GM12878 (cell line): ENCODE measurements at regions not wholly inside any gene's neighbourhood (a gene's known extent, or its start where the extent isn't known, plus 50 kb on each side); places are given as distances from the start of the nearest gene placed in this dataset.

Experiments used
- ATAC-seq: fragments of 200-7000 bp; cut with Tn5 transposase; 3 replicates; pipeline ENCODE4 v1.9.1; 2020; ENCODE audit warnings: mild to moderate bottlenecking, moderate library complexity
- BruUV-seq: library from RNA; stranded (reverse); fragments of 400-500 nt; replicated peaks from 2 replicates; lab custom pipeline; 2021; lab: Mats Ljungman, UMichigan
- CTCF ChIA-PET: fragments of 300-600 bp; sonication (Branson Sonifier 250); formaldehyde crosslinking; extraction: SDS; loops from one replicate; lab custom pipeline; 2021; ENCODE audit warnings: inconsistent platforms; lab: Yijun Ruan, JAX
- POLR2A ChIA-PET: fragments of 350-600 bp; formaldehyde crosslinking; extraction: SDS; loops from one replicate; lab custom pipeline; 2021; ENCODE audit warnings: inconsistent platforms; lab: Charles Lee
- RAD21 ChIA-PET: fragments of 300-600 bp; sonication (Branson Sonifier 250); formaldehyde crosslinking; loops from one replicate; lab custom pipeline; 2023; ENCODE audit warnings: antibody characterized with exemption; ENCODE audit not compliant: unreplicated experiment; lab: Charles Lee
- SMC1A ChIA-PET: fragments of 300-600 bp; sonication (Branson Sonifier 250); formaldehyde crosslinking; loops from one replicate; lab custom pipeline; 2023; ENCODE audit not compliant: unreplicated experiment, uncharacterized antibody; lab: Charles Lee
- DNase-seq: peaks from one replicate; pipeline ENCODE4 v3.0.0-alpha.2; 2011; ENCODE audit warnings: low read depth, low spot score
- FAIRE-seq: peaks from 3 replicates; lab custom pipeline; 2011; peaks lifted over from hg19 to GRCh38; lab: Jason Lieb, UNC
- H2AFZ ChIP-seq: 2 replicates; pipeline ENCODE4 v1.6.0; 2011; ENCODE audit warnings: low read depth, low read length, control low read depth; ENCODE audit not compliant: control insufficient read depth
- H3K27ac ChIP-seq: 2 replicates; pipeline ENCODE4 v1.5.1; 2011; ENCODE audit warnings: control low read depth; ENCODE audit not compliant: control insufficient read depth, insufficient read depth
- H3K27me3 ChIP-seq, 2 experiments: replicated peaks in 1 of 2; 2 replicates each; pipeline versions ENCODE4 v1.6.0 to v1.6.1; 2011; ENCODE audit warnings: low read length in 1 of 2; ENCODE audit not compliant: control insufficient read depth in 2 of 2, insufficient read depth in 2 of 2
- H3K36me3 ChIP-seq, 2 experiments: 2 replicates each; pipeline ENCODE4 v1.5.1; 2011; ENCODE audit warnings: low read length in 1 of 2; ENCODE audit not compliant: control insufficient read depth in 2 of 2, insufficient read depth in 2 of 2
- H3K4me1 ChIP-seq: 2 replicates; pipeline ENCODE4 v1.6.1; 2011; ENCODE audit warnings: mild to moderate bottlenecking, low read length, moderate library complexity, mixed read lengths; ENCODE audit not compliant: control insufficient read depth, insufficient read depth
- H3K4me2 ChIP-seq: 2 replicates; pipeline ENCODE4 v1.6.0; 2011; ENCODE audit warnings: control low read depth; ENCODE audit not compliant: control insufficient read depth, insufficient read depth
- H3K4me3 ChIP-seq: fragments of 200-600 bp; sonication (generic); 2 replicates; pipeline ENCODE4 v1.5.1; 2016
- H3K79me2 ChIP-seq: 2 replicates; pipeline ENCODE4 v1.6.0; 2011; ENCODE audit warnings: low read length; ENCODE audit not compliant: control insufficient read depth, insufficient read depth
- H3K9ac ChIP-seq: 2 replicates; pipeline ENCODE4 v1.8.0; 2011; ENCODE audit warnings: low read length, control low read depth, mixed read lengths; ENCODE audit not compliant: control insufficient read depth, insufficient read depth
- H3K9me3 ChIP-seq: replicated peaks from 3 replicates; pipeline ENCODE4 v1.5.1; 2011; ENCODE audit warnings: mild to moderate bottlenecking, low read length; ENCODE audit not compliant: control insufficient read depth, insufficient read depth
- H4K20me1 ChIP-seq: 2 replicates; pipeline ENCODE4 v1.6.0; 2011; ENCODE audit not compliant: control insufficient read depth, insufficient read depth
- JUND ChIP-seq: IDR thresholded peaks from 2 replicates; pipeline ENCODE4 v1.6.1; 2012; ENCODE audit warnings: low read depth, mild to moderate bottlenecking, low read length, improper control_type of control experiment, moderate library complexity
- MAX ChIP-seq: IDR thresholded peaks from 2 replicates; pipeline ENCODE4 v1.6.1; 2012; ENCODE audit warnings: low read depth, low read length, improper control_type of control experiment
- NFYA ChIP-seq: IDR thresholded peaks from 2 replicates; pipeline ENCODE4 v1.6.1; 2011; ENCODE audit warnings: low read depth, mild to moderate bottlenecking, low read length, improper control_type of control experiment, borderline replicate concordance
- PKNOX1 ChIP-seq: fragments of 450-650 bp; IDR thresholded peaks from 2 replicates; pipeline ENCODE4 v1.6.1; 2016; ENCODE audit warnings: mild to moderate bottlenecking
- ZNF207 ChIP-seq: fragments of 450-650 bp; IDR thresholded peaks from 2 replicates; pipeline ENCODE4 v1.6.1; 2014; ENCODE audit warnings: antibody characterized with exemption, mild to moderate bottlenecking, borderline replicate concordance
- WGBS: methylation state at CpG from one replicate; pipeline ENCODE4 v1.1.6; 2016; ENCODE audit warnings: low lambda C conversion rate; ENCODE audit not compliant: insufficient replicate concordance, insufficient coverage; ENCODE audit errors: missing lambda C conversion rate; 5-methylcytosine and 5-hydroxymethylcytosine counted together
- in situ Hi-C: fragments of 300-500 bp; cut with MboI; formaldehyde crosslinking; loops from 9 replicates; pipeline ENCODE4 v1.14.3; 2018; ENCODE audit warnings: mixed read lengths
- intact Hi-C: fragments of 100-400 bp; cut with micrococcal nuclease; formaldehyde crosslinking; loops from one replicate; pipeline ENCODE4 v1.14.2; 2022; ENCODE audit not compliant: unreplicated experiment
- TF ChIP-seq, protein P1 (sequence below): fragments of 450-650 bp; IDR thresholded peaks from 2 replicates; pipeline ENCODE4 v1.6.1; 2018; ENCODE audit warnings: borderline replicate concordance, mild to moderate bottlenecking; ENCODE audit not compliant: partially characterized antibody

DNA sequence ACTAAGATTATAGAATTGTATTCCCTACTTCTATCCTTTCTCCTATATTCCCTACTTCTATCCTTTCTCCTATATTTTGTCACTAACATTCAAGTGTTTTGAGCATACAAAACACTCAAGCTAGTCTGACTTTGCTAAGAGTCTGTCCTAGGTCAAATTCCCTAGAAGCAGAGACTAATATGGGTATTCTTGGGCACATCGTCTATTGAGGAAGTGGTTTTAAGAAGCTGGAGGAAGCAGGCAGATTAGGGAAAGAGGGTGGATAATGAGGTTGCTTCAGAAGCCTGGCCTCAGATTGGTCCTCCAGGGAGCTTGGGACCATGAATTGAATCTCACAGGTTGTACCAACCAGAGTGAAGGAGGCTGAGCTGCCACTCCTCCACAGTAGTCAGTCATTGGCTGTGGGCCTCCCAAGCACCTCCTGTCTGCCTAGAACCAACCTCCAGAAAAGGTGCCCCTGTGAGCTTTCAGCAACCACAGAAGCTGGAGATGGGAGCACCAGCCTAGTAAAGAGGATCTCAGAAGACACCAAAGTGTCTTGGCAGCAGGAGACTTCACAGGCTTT lies 295.9 kb upstream of the PHF14 start:
- in situ Hi-C loops (no loop called here), intact Hi-C loops (no loop called here)
- 11% methylated on average over 1 of the region's 1 CpG for WGBS
- FAIRE-seq (no peak), ATAC-seq (no peak), DNase-seq (no peak)
- no peak overlapping the region for H3K4me2 ChIP-seq
- ChIA-PET SMC1A (interaction anchor here (1.0 kb wide), 1 partner anchor 26 kb away, joined by 3 read pairs; no protein-coding TSS in a partner anchor), CTCF (no interaction called here), RAD21 (no interaction called here), POLR2A (no interaction called here)
- no peak overlapping the region for H3K27ac ChIP-seq
- H3K4me3 ChIP-seq, result no peak overlapping the region
- H3K9me3 ChIP-seq, result no peaks in the 10 kb centered on the region
- H3K27me3 ChIP-seq, result no peaks in the 10 kb centered on the region; a peak in 1 of 4 replicates
- no peaks in the 10 kb centered on the region for H4K20me1 ChIP-seq
- no peak overlapping the region for H3K9ac ChIP-seq
- no peak overlapping the region for H2AFZ ChIP-seq
- no TSS peak for BruUV-seq
- TF ChIP-seq JUND (no peak), ZNF207 (no peak), PKNOX1 (no peak), MAX (no peak), NFYA (no peak)
- TF ChIP-seq, protein P1, sequence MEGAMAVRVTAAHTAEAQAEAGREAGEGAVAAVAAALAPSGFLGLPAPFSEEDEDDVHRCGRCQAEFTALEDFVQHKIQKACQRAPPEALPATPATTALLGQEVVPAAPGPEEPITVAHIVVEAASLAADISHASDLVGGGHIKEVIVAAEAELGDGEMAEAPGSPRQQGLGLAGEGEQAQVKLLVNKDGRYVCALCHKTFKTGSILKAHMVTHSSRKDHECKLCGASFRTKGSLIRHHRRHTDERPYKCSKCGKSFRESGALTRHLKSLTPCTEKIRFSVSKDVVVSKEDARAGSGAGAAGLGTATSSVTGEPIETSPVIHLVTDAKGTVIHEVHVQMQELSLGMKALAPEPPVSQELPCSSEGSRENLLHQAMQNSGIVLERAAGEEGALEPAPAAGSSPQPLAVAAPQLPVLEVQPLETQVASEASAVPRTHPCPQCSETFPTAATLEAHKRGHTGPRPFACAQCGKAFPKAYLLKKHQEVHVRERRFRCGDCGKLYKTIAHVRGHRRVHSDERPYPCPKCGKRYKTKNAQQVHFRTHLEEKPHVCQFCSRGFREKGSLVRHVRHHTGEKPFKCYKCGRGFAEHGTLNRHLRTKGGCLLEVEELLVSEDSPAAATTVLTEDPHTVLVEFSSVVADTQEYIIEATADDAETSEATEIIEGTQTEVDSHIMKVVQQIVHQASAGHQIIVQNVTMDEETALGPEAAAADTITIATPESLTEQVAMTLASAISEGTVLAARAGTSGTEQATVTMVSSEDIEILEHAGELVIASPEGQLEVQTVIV, result no peak
- no peaks in the 10 kb centered on the region for H3K36me3 ChIP-seq
- H3K79me2 ChIP-seq, result no peaks in the 10 kb centered on the region
- H3K4me1 ChIP-seq, result no peaks in the 10 kb centered on the region
